Spleen (tissue), 7 donors: ENCODE measurements at regions not wholly inside any gene's neighbourhood (a gene's known extent, or its start where the extent isn't known, plus 50 kb on each side); places are given as distances from the start of the nearest gene placed in this dataset.

Source experiments
- POLR2A ChIP-seq, 3 donors: fragments of 450-650 bp; IDR thresholded peaks; one replicate each; pipeline ENCODE4 v1.5.1; 2017; ENCODE audit warnings: antibody characterized with exemption in 3 of 3, mild to moderate bottlenecking in 1 of 3
- TF ChIP-seq, protein P1 (sequence below), 11 experiments: fragments of 200-600 bp in 7 of 11; fragments of 450-650 bp in 4 of 11; sonication (generic) in 4 of 11; IDR thresholded peaks in 8 of 11; conservative IDR thresholded peaks in 3 of 11; 1 replicate in 7 of 11; 2 replicates in 4 of 11; pipeline versions ENCODE4 v1.4.0 to v1.8.0; 2016 to 2021; ENCODE audit warnings: antibody characterized with exemption in 11 of 11, inconsistent platforms in 4 of 11, mild to moderate bottlenecking in 1 of 11
- donor health status: DM: no; HTN: no; CAD: no; lungs with moderate emphysema.
- donor health status: DM: no; HTN: no; CAD: no.
- donor health status: DM: no; HTN: no; CAD: no.

DNA sequence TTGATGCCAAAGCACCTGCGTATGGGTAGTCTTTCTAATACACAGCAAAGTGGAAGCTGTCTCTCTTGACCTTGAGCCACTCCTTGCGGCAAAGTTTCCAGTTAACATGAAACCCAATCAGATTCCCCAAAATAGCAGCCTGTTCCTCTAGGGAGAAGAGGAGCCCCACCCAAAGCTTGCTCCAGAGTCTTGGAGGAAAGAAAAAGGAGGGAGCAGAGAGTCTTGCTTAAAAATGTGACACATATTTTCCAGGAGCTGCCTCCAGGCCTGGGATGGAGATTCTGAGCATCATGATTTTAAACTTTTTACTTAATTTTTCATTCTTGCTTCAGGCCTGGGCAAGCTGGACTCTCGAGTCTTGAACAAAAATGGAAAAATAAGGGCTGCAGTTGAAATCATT lies 223.5 kb upstream of the TNC start:
- TF ChIP-seq, protein P1, sequence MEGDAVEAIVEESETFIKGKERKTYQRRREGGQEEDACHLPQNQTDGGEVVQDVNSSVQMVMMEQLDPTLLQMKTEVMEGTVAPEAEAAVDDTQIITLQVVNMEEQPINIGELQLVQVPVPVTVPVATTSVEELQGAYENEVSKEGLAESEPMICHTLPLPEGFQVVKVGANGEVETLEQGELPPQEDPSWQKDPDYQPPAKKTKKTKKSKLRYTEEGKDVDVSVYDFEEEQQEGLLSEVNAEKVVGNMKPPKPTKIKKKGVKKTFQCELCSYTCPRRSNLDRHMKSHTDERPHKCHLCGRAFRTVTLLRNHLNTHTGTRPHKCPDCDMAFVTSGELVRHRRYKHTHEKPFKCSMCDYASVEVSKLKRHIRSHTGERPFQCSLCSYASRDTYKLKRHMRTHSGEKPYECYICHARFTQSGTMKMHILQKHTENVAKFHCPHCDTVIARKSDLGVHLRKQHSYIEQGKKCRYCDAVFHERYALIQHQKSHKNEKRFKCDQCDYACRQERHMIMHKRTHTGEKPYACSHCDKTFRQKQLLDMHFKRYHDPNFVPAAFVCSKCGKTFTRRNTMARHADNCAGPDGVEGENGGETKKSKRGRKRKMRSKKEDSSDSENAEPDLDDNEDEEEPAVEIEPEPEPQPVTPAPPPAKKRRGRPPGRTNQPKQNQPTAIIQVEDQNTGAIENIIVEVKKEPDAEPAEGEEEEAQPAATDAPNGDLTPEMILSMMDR (IDR thresholded peaks at IDR 0.05 in 8 of 11, conservative IDR thresholded peaks at IDR 0.05 in 3 of 11) = no peak
- no peak for TF ChIP-seq POLR2A (IDR thresholded peaks at IDR 0.05)
